Esophagus squamous epithelium (tissue), 5 donors: ENCODE measurements at regions not wholly inside any gene's neighbourhood (a gene's known extent, or its start where the extent isn't known, plus 50 kb on each side); places are given as distances from the start of the nearest gene placed in this dataset.

ENCODE experiments used
- DNase-seq: peaks from one replicate; lab custom pipeline; 2025; lab: John Stamatoyannopoulos, UW
- H3K27ac ChIP-seq, 4 donors: fragments of 200-600 bp; sonication (generic); one replicate each; pipeline ENCODE4 v1.5.1; 2016 to 2019; ENCODE audit warnings: mild to moderate bottlenecking in 1 of 4
- H3K27me3 ChIP-seq, 4 donors: fragments of 200-600 bp; sonication (generic); 1 replicate in 3 of 4; 2 replicates in 1 of 4; pipeline versions ENCODE4 v1.5.1 to v1.6.0; 2017 to 2021; ENCODE audit warnings: antibody characterized with exemption in 1 of 4
- H3K36me3 ChIP-seq, 3 donors: fragments of 200-600 bp; sonication (generic); one replicate each; pipeline ENCODE4 v1.5.1; 2016 to 2019
- H3K4me1 ChIP-seq, 3 donors: fragments of 200-600 bp; sonication (generic); one replicate each; pipeline ENCODE4 v1.5.1; 2017 to 2019
- H3K4me3 ChIP-seq, 4 donors: fragments of 200-600 bp; sonication (generic); 1 replicate in 3 of 4; 2 replicates in 1 of 4; pipeline ENCODE4 v1.5.1; 2016 to 2019; ENCODE audit warnings: mild to moderate bottlenecking in 2 of 4, moderate library complexity in 1 of 4
- H3K9me3 ChIP-seq, 3 donors: fragments of 200-600 bp; sonication (generic); one replicate each; pipeline ENCODE4 v1.5.1; 2016 to 2019
- CTCF ChIP-seq, 6 experiments: fragments of 450-650 bp in 4 of 6; fragments of 200-600 bp in 2 of 6; sonication (generic) in 2 of 6; IDR thresholded peaks; one replicate each; pipeline ENCODE4 v1.5.1; 2016 to 2019; ENCODE audit warnings: antibody characterized with exemption in 6 of 6, mild to moderate bottlenecking in 4 of 6, moderate library complexity in 4 of 6
- POLR2A ChIP-seq, 4 donors: fragments of 450-650 bp; IDR thresholded peaks; one replicate each; pipeline ENCODE4 v1.6.1; 2017; ENCODE audit warnings: antibody characterized with exemption in 4 of 4, mild to moderate bottlenecking in 4 of 4, moderate library complexity in 3 of 4
- WGBS, 2 donors: methylation state at CpG; one replicate each; pipeline ENCODE4 v1.1.5; 2018; 5-methylcytosine and 5-hydroxymethylcytosine counted together
- intact Hi-C: fragments of 100-400 bp; cut with DNase I; formaldehyde crosslinking; loops from one replicate; pipeline ENCODE4 v1.15.0; 2022
- donor health status: DM: yes; HTN: yes; CAD: no.

GRCh38 chr4:187065806-187066205, 342.1 kb upstream of the FAT1 start:
- Histone ChIP-seq H3K27me3 (no peaks in the 10 kb centered on the region), H3K4me1 (no peaks in the 10 kb centered on the region), H3K36me3 (no peaks in the 10 kb centered on the region), H3K27ac (no peak overlapping the region), H3K9me3 (no peaks in the 10 kb centered on the region), H3K4me3 (no peak overlapping the region)
- DNase-seq = no peak
- intact Hi-C loops = no loop called here
- no peak for TF ChIP-seq POLR2A (IDR thresholded peaks at IDR 0.05)
- no peak for TF ChIP-seq CTCF (IDR thresholded peaks at IDR 0.05)
- WGBS, 2 donors = 69 to 84% methylated on average over 13 of the region's 13 CpGs

GRCh38 chr4:187069398-187069797, 345.7 kb upstream of the FAT1 start:
- WGBS, 2 donors = 46 to 79% methylated on average over 4 to 7 of the region's 10 CpGs
- no peak overlapping the region for H3K4me3 ChIP-seq
- no peaks in the 10 kb centered on the region for H3K27me3 ChIP-seq
- no peaks in the 10 kb centered on the region for H3K9me3 ChIP-seq
- DNase-seq = no peak
- intact Hi-C loops = no loop called here
- no peaks in the 10 kb centered on the region for H3K4me1 ChIP-seq
- TF ChIP-seq POLR2A (IDR thresholded peaks at IDR 0.05) = no peak
- H3K36me3 ChIP-seq = no peaks in the 10 kb centered on the region
- no peak overlapping the region for H3K27ac ChIP-seq

GRCh38 chr4:187070158-187070557, 346.5 kb upstream of the FAT1 start:
- Histone ChIP-seq H3K27me3 (no peaks in the 10 kb centered on the region), H3K4me1 (no peaks in the 10 kb centered on the region), H3K9me3 (no peaks in the 10 kb centered on the region), H3K4me3 (no peak overlapping the region), H3K36me3 (no peaks in the 10 kb centered on the region), H3K27ac (no peak overlapping the region)
- intact Hi-C loops = no loop called here
- DNase-seq = no peak
- TF ChIP-seq POLR2A (IDR thresholded peaks at IDR 0.05) (no peak), CTCF (IDR thresholded peaks at IDR 0.05) (no peak)
- 66 to 71% methylated on average over 3 of the region's 3 CpGs for WGBS, 2 donors

- intact Hi-C loops = no loop called here
- 63 to 82% methylated on average over 1 of the region's 1 CpG for WGBS, 2 donors
- H3K4me1 ChIP-seq = no peaks in the 10 kb centered on the region
- TF ChIP-seq POLR2A (IDR thresholded peaks at IDR 0.05) = no peak
- no peak for TF ChIP-seq CTCF (IDR thresholded peaks at IDR 0.05)
- H3K4me3 ChIP-seq = no peak overlapping the region
- H3K27ac ChIP-seq = no peak overlapping the region
- DNase-seq = no peak
- no peaks in the 10 kb centered on the region for H3K9me3 ChIP-seq
- no peaks in the 10 kb centered on the region for H3K27me3 ChIP-seq
- H3K36me3 ChIP-seq = no peaks in the 10 kb centered on the region
Measured at GRCh38 chr4:187070740-187071139, 347.1 kb upstream of the FAT1 start.

GRCh38 chr4:187071946-187072600, 348.4 kb upstream of the FAT1 start:
- H3K9me3 ChIP-seq = no peaks in the 10 kb centered on the region
- TF ChIP-seq CTCF (IDR thresholded peaks at IDR 0.05) (no peak), POLR2A (IDR thresholded peaks at IDR 0.05) (no peak)
- no peak overlapping the region for H3K27ac ChIP-seq
- intact Hi-C loops = no loop called here
- no peaks in the 10 kb centered on the region for H3K27me3 ChIP-seq
- DNase-seq = no peak
- no peaks in the 10 kb centered on the region for H3K36me3 ChIP-seq
- H3K4me3 ChIP-seq = no peak overlapping the region
- 72 to 77% methylated on average over 8 to 10 of the region's 11 CpGs for WGBS, 2 donors
- H3K4me1 ChIP-seq = no peaks in the 10 kb centered on the region

GRCh38 chr4:187073820-187074219, 350.2 kb upstream of the FAT1 start:
- no peaks in the 10 kb centered on the region for H3K36me3 ChIP-seq
- no peak for DNase-seq
- intact Hi-C loops = no loop called here
- no peak overlapping the region for H3K27ac ChIP-seq
- 75 to 85% methylated on average over 2 to 7 of the region's 7 CpGs for WGBS, 2 donors
- H3K4me3 ChIP-seq = no peak overlapping the region
- H3K9me3 ChIP-seq = no peaks in the 10 kb centered on the region
- H3K4me1 ChIP-seq = no peaks in the 10 kb centered on the region
- TF ChIP-seq CTCF (IDR thresholded peaks at IDR 0.05) (no peak), POLR2A (IDR thresholded peaks at IDR 0.05) (no peak)
- H3K27me3 ChIP-seq = no peaks in the 10 kb centered on the region
